ENCODE measurements at regions not wholly inside any gene's neighbourhood (a gene's known extent, or its start where the extent isn't known, plus 50 kb on each side); places are given as distances from the start of the nearest gene placed in this dataset.

GRCh38 chr4:12408364-12408763, 979.7 kb upstream of the HS3ST1 start:
- no peak for TF ChIP-seq CTCF (IDR thresholded peaks at IDR 0.05)
- no peak for TF ChIP-seq EP300 (IDR thresholded peaks at IDR 0.05)
- TF ChIP-seq POLR2A (IDR thresholded peaks at IDR 0.05): no peak

Data from tibial nerve (tissue), 4 donors.